Neural progenitor cell (in vitro differentiated cells): ENCODE measurements at regions not wholly inside any gene's neighbourhood (a gene's known extent, or its start where the extent isn't known, plus 50 kb on each side); places are given as distances from the start of the nearest gene placed in this dataset.
"Not testable (repeated sequence)": the region's sequence is repeated elsewhere in the genome, so short reads cannot be mapped to it uniquely, and the experiment has no call there.

ENCODE experiments used
- DNase-seq: peaks from one replicate; pipeline ENCODE4 v3.0.0-alpha.2; 2016; ENCODE audit warnings: low spot score
- H2AFZ ChIP-seq: fragments of 200-600 bp; sonication (generic); replicated peaks from 2 replicates; pipeline ENCODE4 v1.6.1; 2016; ENCODE audit warnings: antibody characterized with exemption
- H3F3A ChIP-seq: fragments of 200-600 bp; sonication (generic); 2 replicates; pipeline ENCODE4 v1.6.1; 2016; ENCODE audit warnings: antibody characterized with exemption, low read depth
- H3K27ac ChIP-seq: fragments of 200-600 bp; sonication (generic); 2 replicates; pipeline ENCODE4 v1.5.1; 2016; ENCODE audit warnings: mild to moderate bottlenecking
- H3K27me3 ChIP-seq: fragments of 200-600 bp; sonication (generic); 2 replicates; pipeline ENCODE4 v1.6.1; 2016; ENCODE audit warnings: mild to moderate bottlenecking, moderate library complexity
- H3K36me3 ChIP-seq: fragments of 200-600 bp; sonication (generic); 2 replicates; pipeline ENCODE4 v1.5.1; 2016
- H3K4me1 ChIP-seq: fragments of 200-600 bp; sonication (generic); 2 replicates; pipeline ENCODE4 v1.6.1; 2016; ENCODE audit warnings: mixed run types
- H3K4me2 ChIP-seq: fragments of 200-600 bp; sonication (generic); 2 replicates; pipeline ENCODE4 v1.6.1; 2016
- H3K4me3 ChIP-seq: fragments of 200-600 bp; sonication (generic); 2 replicates; pipeline ENCODE4 v1.5.1; 2016
- H3K79me2 ChIP-seq: fragments of 200-600 bp; sonication (generic); 2 replicates; pipeline ENCODE4 v1.6.1; 2016; ENCODE audit warnings: low read depth
- H3K9ac ChIP-seq: fragments of 200-600 bp; sonication (generic); 2 replicates; pipeline ENCODE4 v1.6.1; 2016
- H3K9me3 ChIP-seq: fragments of 200-600 bp; sonication (generic); 2 replicates; pipeline ENCODE4 v1.5.1; 2016; ENCODE audit warnings: low read depth
- H4K20me1 ChIP-seq: fragments of 200-600 bp; sonication (generic); 2 replicates; pipeline ENCODE4 v1.6.1; 2016; ENCODE audit warnings: low read depth
- H3K27ac Mint-ChIP-seq: 3 replicates; pipeline ENCODE4 v1.8.0; 2021; ENCODE audit warnings: mixed read lengths
- H3K27me3 Mint-ChIP-seq: 2 replicates; pipeline ENCODE4 v1.8.0; 2022; ENCODE audit warnings: low read depth, mild to moderate bottlenecking, inconsistent platforms, moderate library complexity, mixed read lengths; ENCODE audit not compliant: insufficient read depth
- H3K36me3 Mint-ChIP-seq: 3 replicates; pipeline ENCODE4 v1.8.0; 2021; ENCODE audit warnings: mixed read lengths
- H3K4me1 Mint-ChIP-seq: 3 replicates; pipeline ENCODE4 v1.8.0; 2021; ENCODE audit warnings: mixed read lengths
- H3K4me3 Mint-ChIP-seq: 3 replicates; pipeline ENCODE4 v1.8.0; 2021; ENCODE audit warnings: mild to moderate bottlenecking, moderate library complexity, mixed read lengths
- H3K9me3 Mint-ChIP-seq: 3 replicates; pipeline ENCODE4 v1.8.0; 2020; ENCODE audit warnings: mixed read lengths
- EZH2 ChIP-seq: fragments of 200-600 bp; sonication (generic); IDR thresholded peaks from 2 replicates; pipeline ENCODE4 v1.6.1; 2017; ENCODE audit warnings: antibody characterized with exemption, mild to moderate bottlenecking, moderate library complexity
- EZH2phosphoT487 ChIP-seq: fragments of 200-600 bp; sonication (generic); IDR thresholded peaks from 2 replicates; pipeline ENCODE4 v1.6.1; 2017; ENCODE audit warnings: antibody characterized with exemption
- TF ChIP-seq, protein P1 (sequence below): fragments of 200-600 bp; sonication (generic); IDR thresholded peaks from 2 replicates; pipeline ENCODE4 v1.5.1; 2017; ENCODE audit warnings: antibody characterized with exemption, mild to moderate bottlenecking

- no peak overlapping the region for H3K9ac ChIP-seq
- TF ChIP-seq, protein P1, sequence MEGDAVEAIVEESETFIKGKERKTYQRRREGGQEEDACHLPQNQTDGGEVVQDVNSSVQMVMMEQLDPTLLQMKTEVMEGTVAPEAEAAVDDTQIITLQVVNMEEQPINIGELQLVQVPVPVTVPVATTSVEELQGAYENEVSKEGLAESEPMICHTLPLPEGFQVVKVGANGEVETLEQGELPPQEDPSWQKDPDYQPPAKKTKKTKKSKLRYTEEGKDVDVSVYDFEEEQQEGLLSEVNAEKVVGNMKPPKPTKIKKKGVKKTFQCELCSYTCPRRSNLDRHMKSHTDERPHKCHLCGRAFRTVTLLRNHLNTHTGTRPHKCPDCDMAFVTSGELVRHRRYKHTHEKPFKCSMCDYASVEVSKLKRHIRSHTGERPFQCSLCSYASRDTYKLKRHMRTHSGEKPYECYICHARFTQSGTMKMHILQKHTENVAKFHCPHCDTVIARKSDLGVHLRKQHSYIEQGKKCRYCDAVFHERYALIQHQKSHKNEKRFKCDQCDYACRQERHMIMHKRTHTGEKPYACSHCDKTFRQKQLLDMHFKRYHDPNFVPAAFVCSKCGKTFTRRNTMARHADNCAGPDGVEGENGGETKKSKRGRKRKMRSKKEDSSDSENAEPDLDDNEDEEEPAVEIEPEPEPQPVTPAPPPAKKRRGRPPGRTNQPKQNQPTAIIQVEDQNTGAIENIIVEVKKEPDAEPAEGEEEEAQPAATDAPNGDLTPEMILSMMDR, result no peak
- TF ChIP-seq EZH2phosphoT487 (no peak), EZH2 (no peak)
- H3K9me3 Mint-ChIP-seq, result no peaks in the 10 kb centered on the region
- no peaks in the 10 kb centered on the region for H3F3A ChIP-seq
- no peaks in the 10 kb centered on the region for H4K20me1 ChIP-seq
- H2AFZ ChIP-seq, result no peak overlapping the region
- H3K4me1 Mint-ChIP-seq, result peaks cover 15% of the 10 kb centered on the region
- no peaks in the 10 kb centered on the region for H3K36me3 ChIP-seq
- H3K27ac Mint-ChIP-seq, result peak overlapping the region; percentile 9
- peaks cover 11% of the 10 kb centered on the region for H3K9me3 ChIP-seq
- H3K27me3 ChIP-seq, result no peaks in the 10 kb centered on the region
- H3K4me3 Mint-ChIP-seq, result no peak overlapping the region
- no peaks in the 10 kb centered on the region for H3K79me2 ChIP-seq
- H3K4me1 ChIP-seq, result no peaks in the 10 kb centered on the region
- H3K36me3 Mint-ChIP-seq, result no peaks in the 10 kb centered on the region
- no peak overlapping the region for H3K4me3 ChIP-seq
- H3K27ac ChIP-seq, result no peak overlapping the region
- H3K4me2 ChIP-seq, result no peak overlapping the region
- H3K27me3 Mint-ChIP-seq, result no peaks in the 10 kb centered on the region
- DNase-seq, result no peak
Measured at GRCh38 chr9:103225702-103226646, 230.8 kb downstream of the CYLC2 start.

DNA sequence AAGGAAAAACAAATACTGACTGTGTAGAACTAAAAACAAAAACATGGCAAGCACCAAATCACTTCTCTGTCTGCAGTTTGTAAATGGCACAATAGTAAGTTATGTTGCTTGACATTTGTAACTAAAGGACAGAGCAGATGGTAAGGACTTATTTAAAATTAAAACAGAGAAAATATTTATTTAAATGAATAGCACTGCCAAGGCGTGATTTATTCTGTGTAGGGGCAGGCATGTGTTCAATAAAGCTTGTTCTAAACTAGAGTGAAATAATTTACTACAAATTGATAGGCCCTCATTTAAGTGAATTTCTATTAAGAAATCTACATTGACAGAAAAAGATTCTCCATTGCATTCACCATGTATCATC, 231.5 kb downstream of the CYLC2 start:
- no peak overlapping the region for H3K4me3 ChIP-seq
- H3K79me2 ChIP-seq, result no peaks in the 10 kb centered on the region
- Mint-ChIP-seq H3K36me3 (no peaks in the 10 kb centered on the region), H3K27me3 (no peaks in the 10 kb centered on the region), H3K9me3 (no peaks in the 10 kb centered on the region), H3K4me1 (peaks cover 15% of the 10 kb centered on the region), H3K27ac (peak overlapping the region; percentile 9), H3K4me3 (no peak overlapping the region)
- no peak overlapping the region for H3K9ac ChIP-seq
- no peak overlapping the region for H3K27ac ChIP-seq
- H3K4me1 ChIP-seq, result no peaks in the 10 kb centered on the region
- no peak overlapping the region for H2AFZ ChIP-seq
- no peaks in the 10 kb centered on the region for H4K20me1 ChIP-seq
- H3F3A ChIP-seq, result no peaks in the 10 kb centered on the region
- TF ChIP-seq EZH2phosphoT487 (no peak), EZH2 (no peak)
- TF ChIP-seq, protein P1, result no peak
- peaks cover 4% of the 10 kb centered on the region for H3K9me3 ChIP-seq
- H3K36me3 ChIP-seq, result no peaks in the 10 kb centered on the region
- no peak overlapping the region for H3K4me2 ChIP-seq
- DNase-seq, result no peak
- H3K27me3 ChIP-seq, result no peaks in the 10 kb centered on the region

DNA sequence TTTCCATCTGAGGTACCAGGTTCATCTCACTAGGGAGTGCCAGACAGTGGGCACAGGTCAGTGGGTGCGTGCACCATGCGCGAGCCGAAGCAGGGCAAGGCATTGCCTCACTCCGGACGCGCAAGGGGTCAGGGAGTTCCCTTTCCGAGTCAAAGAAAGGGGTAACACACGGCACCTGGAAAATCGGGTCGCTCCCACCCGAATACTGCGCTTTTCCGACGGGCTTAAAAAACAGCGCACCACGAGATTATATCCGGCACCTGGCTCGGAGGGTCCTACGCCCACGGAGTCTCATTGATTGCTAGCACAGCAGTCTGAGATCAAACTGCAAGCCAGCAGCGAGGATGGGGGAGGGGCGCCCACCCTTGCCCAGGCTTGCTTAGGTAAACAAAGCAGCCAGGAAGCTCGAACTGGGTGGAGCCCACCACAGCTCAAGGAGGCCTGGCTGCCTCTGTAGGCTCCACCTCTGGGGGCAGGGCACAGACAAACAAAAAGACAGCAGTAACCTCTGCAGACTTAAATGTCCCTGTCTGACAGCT, 242.5 kb downstream of the CYLC2 start:
- not testable (repeated sequence) for H3K4me3 Mint-ChIP-seq, H3K36me3 ChIP-seq, H2AFZ ChIP-seq, H3K27ac Mint-ChIP-seq, H4K20me1 ChIP-seq, H3K27me3 Mint-ChIP-seq, H3F3A ChIP-seq, H3K4me1 ChIP-seq, H3K27ac ChIP-seq, H3K9me3 Mint-ChIP-seq, H3K4me3 ChIP-seq, H3K9ac ChIP-seq, H3K27me3 ChIP-seq, H3K9me3 ChIP-seq, H3K36me3 Mint-ChIP-seq, H3K79me2 ChIP-seq, H3K4me2 ChIP-seq
- peaks cover 12% of the 10 kb centered on the region for H3K4me1 Mint-ChIP-seq
- DNase-seq, result peak; percentile 18

DNA sequence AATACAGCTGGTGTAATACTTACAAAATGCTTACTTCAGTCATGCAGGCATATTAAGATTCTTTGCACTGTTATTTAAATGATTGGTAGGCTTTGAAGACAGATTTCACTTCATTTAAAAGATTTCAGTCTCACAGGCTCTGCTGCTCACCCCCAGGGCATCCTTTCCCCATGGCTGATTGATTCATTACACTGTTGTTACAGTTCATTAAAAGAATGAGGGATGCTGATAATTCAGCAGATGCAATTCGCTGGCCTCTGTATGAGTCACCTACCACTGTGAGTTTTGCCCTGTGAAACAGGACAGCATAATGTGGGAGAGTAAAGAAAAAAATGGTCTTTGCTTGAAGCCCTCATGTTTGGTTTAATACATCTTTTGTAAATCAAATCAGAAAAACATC, 246.9 kb downstream of the CYLC2 start:
- Histone ChIP-seq H3K9ac (no peak overlapping the region), H3K4me1 (no peaks in the 10 kb centered on the region), H3K27me3 (no peaks in the 10 kb centered on the region), H3K27ac (no peak overlapping the region), H3K36me3 (no peaks in the 10 kb centered on the region), H3F3A (no peaks in the 10 kb centered on the region), H3K4me3 (no peak overlapping the region), H2AFZ (no peak overlapping the region), H4K20me1 (no peaks in the 10 kb centered on the region), H3K4me2 (no peak overlapping the region), H3K79me2 (no peaks in the 10 kb centered on the region), H3K9me3 (no peaks in the 10 kb centered on the region)
- peak; percentile 1 for DNase-seq
- TF ChIP-seq EZH2, result no peak
- TF ChIP-seq EZH2phosphoT487, result no peak
- TF ChIP-seq, protein P1, result no peak
- Mint-ChIP-seq H3K27ac (peak overlapping the region; percentile 50), H3K4me3 (no peak overlapping the region), H3K36me3 (no peaks in the 10 kb centered on the region), H3K4me1 (peaks cover 18% of the 10 kb centered on the region), H3K27me3 (no peaks in the 10 kb centered on the region), H3K9me3 (peaks cover 2% of the 10 kb centered on the region)
